ENCODE measurements at regions not wholly inside any gene's neighbourhood (a gene's known extent, or its start where the extent isn't known, plus 50 kb on each side); places are given as distances from the start of the nearest gene placed in this dataset.
"Not testable (repeated sequence)": the region's sequence is repeated elsewhere in the genome, so short reads cannot be mapped to it uniquely, and the experiment has no call there.

DNA sequence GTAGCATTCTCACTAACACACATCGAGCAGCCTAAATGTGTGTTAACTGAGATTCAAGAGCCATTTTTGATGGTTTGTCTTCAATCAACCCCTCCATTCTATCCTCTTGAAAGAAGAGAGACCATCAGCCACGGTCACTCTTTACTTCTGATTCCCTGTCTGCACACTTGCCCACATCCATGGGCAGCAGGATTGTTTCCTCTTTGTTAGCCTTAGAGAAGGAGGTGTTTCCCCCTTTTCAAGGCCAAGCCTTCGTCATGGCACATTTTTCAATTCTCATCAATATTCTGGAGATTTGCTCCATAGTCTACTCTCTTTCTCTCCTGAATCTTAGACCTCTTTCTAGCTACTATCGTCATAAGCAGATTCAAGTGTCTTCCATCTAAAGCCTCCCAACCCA is 522.4 kb upstream of the NAALADL2 start:
- DNase-seq: no peak

DNA sequence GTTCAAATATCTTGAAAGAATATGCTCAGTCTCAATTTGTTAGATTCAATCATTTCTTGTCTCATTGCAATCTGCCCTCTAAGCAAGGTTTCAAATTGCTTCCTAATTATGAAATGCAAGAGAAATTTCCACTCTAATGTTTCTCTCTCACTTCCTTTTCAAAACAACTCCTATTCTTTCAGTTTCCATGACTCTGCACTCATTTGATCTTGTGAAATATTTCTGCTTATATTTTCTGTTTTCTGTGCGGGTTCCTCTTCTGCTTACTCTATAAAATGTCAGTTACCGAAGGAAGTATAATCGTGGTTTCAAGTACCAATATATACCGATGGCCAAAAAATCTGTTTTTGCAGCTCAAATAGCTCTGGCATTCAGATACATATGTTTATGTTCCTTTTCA is 521.9 kb upstream of the NAALADL2 start:
- DNase-seq: no peak

DNA sequence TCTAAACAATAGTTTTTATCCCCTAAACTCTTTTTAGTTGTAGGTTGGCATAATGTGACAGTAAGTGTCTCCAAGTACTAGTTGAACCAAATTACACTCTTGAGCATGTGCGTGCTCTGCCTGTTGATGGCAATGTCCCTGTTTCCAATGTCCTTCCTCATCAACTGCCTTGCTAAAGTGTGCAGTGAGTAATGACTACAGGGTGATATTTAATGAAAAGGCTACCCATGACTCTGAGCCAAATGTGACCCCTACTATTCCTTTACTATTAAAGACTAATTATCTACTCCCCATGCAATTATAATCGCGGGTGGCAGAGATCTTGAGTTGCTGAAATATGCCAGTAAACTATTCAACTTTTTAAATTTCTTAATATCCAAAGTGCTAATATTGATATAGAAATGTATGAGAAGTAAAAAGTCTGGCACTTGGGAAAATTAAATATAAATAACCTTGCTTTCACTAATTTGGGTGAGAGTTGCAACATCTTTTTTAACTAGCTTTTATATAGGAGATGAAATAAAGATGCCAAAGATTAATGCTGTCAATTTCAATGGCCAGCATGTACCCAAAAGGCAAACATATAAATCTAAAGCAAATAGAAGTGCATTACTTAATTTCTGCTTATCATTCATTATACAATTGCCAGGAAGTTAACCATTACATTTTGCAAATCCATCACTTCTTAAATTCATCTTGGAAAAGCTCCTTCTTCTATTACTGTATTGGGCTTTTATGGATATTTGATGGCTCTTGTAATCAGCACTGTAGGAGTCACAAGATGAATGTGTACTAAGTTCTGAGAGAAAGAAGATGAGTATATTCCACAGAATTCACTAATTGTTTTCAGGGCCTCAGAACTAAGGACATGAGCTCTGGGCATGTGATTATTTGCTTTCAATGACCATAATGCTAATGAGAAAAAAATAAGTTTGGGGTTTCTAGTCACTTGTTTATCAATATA is 518.2 kb upstream of the NAALADL2 start:
- DNase-seq: no peak

DNA sequence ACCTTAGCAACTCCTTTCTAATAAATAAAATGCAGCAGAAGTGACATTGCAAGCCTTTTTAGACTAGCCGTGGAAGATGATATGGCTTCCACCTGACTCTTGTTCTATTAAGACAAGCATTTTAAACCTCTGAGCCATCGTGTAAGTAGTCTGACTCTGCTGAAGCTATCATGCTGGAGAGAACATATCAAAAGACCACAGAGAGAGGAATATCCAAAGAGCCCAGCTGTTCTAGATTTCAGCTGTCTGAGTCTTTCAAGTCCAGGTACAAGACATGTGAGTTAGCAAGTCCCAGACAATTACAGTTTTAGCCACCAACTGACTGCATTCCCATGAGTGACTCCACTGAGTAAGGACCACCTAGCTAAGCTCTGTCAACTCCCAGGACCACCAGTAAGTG is 517.0 kb upstream of the NAALADL2 start:
- DNase-seq: no peak

DNA sequence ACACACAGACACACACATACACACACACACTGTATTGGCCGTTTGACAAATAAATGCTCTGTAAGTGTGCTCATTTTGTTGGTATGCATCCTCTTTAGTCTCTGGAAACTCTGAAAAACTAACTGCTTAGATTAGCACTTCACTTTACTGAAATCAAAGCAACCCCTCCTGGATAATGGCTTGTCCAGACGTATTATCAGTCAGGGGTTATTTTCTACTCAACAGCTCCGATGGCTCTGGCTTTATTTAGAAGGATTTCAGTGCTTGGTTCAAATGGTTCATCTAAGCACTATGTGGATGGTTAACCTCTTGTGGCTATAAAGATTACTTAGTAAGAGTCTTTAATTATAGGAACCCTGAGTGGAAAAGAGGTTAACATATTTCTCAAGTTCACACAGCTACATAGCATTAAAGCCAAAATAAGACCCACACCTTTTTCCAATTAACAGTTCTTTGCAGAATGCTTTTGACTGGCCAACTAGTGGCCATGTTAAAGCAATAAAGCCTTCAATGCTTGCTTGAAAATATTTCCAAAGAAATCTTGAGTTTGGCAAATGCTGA is 516.1 kb upstream of the NAALADL2 start:
- no peak for DNase-seq

DNA sequence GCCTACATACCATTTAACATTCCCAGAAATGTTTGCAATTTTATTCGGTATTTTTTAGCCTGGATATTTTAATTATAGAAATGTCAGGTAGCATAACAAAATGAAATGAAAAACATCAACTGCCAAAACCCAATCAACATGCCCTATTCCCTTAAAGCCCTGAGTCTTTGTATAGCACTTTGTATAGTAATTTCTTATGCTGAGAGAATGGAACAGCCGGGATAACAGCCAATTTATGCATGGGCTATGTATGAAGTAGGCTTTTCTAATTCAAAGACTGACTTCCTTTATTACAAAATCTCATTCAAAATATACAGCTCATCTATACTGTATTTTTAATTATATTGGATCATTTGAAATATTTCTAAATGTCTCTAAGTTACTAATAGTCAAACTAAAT is 513.0 kb upstream of the NAALADL2 start:
- DNase-seq: no peak

DNA sequence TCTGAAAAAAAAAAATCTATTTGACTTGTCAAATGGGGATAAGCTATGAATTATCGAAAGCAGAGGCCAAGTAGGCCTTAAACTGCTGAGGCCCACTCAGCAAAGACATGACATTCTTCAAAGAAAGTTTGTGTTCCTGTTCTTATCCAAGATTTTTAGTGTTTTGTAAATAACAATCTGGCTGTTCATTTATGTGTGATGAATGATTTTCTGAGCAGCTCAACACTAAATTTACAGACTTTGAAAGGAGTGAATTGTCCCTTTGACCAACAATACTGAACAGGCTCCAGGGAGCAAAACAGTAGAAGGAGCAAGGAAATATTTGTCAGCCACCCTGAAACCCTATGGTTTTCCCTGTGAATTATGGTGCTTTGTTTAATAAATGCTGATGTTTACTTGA is 512.6 kb upstream of the NAALADL2 start:
- no peak for DNase-seq

DNA sequence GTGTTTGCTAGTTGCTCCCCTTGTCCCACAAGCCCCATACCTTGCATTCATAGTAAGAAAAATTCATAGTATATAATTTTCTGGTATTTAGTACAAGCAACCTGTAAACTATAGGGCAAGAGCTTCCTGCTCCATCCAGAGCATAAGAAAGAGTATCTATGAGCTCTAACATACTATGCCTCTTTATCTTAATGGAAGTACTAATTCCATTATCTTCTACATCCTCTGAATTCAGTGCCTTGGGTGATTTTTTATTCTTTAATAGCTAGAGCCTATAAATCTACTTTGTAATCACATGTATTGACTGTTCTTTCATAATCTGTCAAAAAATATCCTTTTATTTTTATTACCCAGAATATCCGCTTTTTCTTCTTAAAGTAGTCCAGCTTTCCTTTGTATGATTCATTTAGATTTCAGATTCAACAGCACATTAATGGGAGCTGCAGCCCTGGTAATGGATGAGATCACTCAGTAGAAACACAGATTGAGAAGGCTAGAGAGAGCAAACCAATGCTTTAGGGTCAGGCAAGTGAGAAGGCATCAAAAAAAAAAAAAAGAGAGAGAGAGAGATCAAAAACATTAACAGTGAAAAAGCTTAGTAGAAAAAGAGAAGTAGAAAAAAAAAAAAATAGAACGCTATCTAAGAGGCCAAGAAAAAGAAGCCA is 511.5 kb upstream of the NAALADL2 start:
- DNase-seq: no peak

DNA sequence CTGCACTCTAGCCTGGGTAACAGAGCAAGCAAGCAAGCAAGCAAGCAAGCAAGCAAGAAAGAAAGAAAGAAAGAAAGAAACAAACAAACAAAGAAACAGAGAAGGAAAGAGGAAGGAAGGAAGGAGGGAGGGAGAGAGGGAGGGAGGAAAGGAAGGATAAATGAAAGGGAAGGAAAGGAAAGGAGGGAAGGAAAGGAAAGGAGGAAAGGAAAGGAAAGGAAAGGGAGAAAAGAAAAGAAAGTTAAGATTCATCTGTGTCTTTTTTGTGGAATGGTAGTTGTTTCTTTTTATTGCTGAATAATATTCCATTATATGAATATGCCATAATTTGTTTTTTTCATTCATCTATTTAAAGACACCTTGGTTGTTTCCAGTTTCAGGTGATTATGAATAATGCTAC is 506.9 kb upstream of the NAALADL2 start:
- no peak for DNase-seq

DNA sequence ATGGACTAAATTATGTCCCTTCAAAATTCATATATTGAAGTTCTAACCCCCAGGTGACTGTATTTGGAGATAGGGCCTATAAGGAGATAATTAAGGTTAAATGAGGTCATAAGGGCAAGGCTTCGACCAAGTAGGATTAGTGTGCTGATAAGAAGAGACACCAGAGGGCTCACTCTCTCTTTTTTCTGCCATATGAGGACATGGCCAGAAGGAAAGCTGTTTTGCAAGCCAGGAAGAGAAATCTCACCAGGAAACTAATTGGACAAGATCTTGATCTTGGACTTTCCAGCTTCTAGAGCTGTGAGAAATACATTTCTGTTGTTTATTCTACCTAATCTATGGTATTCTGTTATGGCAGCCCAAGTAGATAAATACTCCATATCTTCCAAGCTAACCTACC is 503.6 kb upstream of the NAALADL2 start:
- no peak for DNase-seq

DNA sequence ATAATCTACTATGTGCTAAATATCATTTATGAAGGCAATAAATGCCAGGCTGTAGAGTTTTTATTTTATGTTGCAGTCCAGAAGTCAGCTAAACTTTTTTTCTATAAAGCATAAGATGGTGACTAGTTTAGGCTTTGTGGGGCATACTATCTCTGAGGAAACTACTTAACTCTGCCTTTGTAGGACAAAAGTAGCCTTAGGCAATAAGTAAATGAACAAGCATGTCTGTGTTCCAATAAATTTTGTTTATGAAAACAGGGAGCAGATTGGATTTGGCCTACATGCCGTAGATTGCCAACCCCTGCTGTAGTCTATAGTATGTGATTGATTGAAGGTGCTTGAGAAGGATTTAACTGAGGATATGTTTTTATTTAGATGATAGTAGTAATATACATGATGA is 502.5 kb upstream of the NAALADL2 start:
- DNase-seq: no peak

DNA sequence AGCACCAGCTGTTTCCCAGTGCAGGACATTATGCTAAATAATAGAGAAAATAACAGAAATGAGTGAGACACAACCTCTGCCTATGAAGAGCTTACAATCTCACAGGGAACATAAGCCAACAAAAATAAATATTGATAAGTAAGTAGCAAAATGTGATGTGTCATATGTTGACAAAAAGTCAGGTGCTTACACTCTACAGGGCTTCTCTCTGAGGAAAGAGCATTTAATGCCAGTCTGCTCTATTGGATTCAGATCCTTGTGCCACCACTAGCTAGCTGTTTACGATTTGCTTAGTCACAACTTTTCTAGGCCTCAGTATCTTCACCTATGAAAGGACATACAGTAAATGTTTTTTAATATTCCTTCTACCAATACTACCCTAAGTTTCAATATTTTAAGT is 500.9 kb upstream of the NAALADL2 start:
- no peak for DNase-seq

DNA sequence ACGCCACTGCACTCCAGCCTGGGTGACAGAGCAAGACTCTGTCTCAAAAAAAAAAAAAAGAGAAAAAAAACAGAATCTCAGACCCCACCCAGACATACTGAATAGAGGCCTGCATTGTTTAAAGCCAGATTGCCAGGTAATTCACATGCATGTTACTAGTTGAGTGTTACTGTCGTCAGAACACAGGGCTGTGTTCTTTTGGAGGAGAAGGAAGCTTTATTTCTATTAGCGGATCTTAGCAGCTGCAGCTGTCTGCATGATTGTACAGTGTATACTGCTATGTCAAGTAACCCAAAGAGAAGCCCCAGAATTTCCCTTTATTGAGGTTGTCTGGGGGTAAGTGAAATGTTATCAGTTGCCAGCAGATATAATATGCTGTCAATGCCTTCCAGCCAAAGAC is 496.6 kb upstream of the NAALADL2 start:
- DNase-seq: no peak

DNA sequence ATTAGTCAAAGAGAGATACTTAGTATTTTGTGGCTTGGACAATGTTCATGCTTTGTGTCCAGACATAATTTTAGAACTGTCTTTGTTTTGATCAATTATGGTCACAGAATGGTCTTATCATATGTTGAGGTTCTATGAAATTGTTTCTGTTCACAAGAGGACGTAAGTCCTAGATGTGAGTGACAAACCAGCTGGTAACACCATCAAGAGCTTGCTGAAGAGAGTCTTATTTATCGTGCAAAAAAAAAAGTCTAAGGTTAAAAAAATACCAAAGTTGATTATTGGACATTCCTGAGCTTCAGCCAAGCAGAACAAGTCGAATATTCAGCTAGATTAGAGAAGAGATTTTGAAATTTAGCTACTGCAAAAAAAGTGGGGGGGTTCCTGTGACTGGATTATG is 495.9 kb upstream of the NAALADL2 start:
- no peak for DNase-seq

DNA sequence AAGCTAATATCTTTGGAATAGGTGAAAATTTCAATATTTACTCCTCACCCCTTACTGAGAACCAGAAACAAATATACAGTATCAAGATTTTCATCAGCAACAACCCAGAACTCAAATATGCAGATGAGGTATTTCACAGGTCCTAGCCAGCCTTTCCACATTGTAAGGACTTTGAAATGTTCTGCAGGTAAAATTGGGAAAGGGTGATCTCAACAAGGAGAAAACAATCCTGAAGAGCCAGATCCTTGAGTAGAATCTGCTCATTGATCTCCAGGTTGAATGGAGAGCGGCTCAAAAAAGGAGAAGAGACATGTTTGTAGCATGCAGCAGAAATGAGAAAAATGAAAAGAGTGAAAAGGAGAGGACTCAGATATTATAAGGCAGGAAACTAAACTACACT is 493.3 kb upstream of the NAALADL2 start:
- no peak for DNase-seq

DNA sequence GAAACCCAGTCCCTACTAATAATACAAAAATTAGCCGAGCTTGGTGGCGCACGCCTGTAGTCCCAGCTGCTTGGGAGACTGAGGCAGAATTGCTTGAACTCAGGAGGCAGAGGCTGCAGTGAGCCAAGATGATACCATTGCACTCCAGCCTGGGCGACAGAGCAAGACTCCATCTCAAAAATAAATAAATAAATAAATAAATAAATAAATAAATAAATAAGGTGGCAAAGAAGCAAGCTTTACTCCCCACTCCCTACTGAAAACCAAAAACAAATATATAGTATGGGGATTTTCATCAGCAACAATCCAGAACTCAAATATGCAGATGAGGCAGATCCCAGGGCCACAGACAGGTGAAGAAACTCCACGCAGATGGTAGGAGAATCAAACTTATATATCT is 492.2 kb upstream of the NAALADL2 start:
- DNase-seq: not testable (repeated sequence)

DNA sequence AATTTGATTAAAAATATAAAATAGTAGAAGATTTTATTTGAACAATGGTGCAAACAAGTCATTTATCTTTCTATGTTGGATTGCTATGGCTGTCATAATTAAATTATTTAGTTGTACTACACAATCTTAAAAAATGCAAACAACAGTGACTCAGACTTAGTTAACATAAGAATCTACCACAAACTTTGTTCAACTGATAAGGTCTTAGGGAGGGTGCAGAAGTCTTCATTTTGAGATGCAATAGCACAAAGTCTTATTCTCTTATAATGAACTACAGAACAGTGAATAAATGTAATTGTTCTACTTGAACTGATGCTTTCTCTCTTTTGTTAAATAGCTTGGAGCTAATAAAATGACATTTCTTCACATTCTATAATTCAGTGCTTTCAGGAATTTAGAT is 482.8 kb upstream of the NAALADL2 start:
- DNase-seq: no peak

DNA sequence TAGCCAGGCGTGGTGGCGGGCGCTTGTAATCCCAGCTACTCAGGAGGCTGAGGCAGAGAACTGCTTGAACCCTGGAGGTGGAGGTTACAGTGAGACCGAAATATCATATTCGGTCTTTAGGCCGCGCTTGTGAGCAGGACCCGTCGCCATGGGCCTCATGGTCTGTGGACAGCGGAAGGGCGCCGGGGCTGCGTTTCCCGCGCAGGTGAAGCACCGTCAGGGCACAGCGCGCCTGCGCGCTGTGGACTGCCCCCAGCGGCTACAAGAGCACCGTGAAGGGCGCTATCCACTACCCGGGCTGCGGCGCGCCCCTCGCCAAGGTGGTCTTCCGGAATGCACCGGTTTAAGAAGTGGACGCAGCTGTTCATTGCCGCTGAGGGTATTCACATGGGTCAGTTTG is 482.0 kb upstream of the NAALADL2 start:
- DNase-seq: no peak

DNA sequence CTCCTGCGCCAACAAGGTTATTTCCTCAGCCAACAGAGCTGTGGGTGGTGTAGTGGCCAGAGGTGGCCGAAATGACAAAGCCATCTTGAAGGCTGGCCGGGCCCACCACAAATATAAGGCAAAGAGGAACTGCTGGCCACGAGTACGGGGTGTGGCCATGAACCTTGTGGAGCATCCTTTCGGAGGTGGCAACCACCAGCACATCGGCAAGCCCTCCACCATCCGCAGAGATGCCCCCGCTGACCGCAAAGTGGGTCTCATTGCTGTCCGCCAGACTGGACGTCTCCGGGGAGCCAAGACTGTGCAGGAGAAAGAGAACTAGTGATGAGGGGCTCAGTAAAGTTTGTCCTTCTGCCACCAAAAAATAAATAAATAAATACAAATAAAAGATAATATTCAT is 481.4 kb upstream of the NAALADL2 start:
- no peak for DNase-seq

DNA sequence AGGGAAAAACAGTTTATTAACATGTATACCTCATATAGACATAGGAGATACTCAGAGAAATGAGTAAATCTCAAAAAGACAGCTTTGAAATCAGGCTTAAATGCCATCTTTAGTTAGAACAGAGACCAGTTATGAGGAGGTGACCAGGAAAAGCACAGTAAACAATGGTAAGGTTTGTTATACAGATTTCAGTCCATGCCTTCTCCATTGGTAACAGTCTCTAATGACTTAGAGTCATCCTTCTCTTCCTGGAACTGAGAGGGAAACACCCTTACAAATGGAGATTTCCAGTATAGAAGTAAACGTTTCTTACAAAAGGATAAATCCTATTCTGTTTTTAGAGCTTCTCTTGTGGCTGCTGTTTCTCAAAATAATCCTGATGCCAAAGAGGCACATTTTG is 476.3 kb upstream of the NAALADL2 start:
- no peak for DNase-seq

DNA sequence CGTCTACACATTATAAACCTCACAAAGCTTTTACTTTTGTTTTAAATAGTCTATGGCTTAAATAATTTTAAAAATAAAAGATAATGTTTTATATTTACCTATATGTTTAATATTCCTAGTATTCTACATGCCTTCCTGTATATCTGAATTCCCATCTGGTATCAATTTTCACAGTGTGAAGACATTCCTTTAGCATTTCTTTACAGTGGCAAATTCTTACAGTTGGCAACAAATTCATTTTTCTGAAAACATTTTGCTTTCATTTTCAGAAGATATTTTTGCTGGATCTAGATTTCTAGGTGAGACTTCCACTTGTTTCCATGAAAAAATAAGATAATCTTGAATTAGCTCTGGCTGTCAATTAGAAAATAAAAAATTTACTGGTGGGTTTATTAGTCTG is 471.4 kb upstream of the NAALADL2 start:
- no peak for DNase-seq

DNA sequence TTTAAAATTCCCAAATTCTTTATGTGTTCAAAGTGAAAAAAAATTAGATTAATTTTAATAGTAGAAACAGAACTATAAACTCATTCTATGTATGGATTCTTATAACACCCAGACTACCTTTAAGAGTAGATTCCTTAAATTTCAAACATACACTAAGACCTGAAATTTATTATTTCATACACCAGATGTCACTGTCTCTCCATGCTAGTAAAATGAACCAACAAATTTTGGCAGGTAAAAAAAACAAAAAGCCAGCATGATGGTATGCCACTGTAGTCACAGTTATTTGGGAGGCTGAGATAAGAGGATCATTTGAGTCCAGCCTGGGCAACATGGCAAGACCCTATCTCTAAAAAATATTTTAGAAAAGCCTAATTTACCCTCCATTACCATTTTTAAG is 461.3 kb upstream of the NAALADL2 start:
- no peak for DNase-seq

DNA sequence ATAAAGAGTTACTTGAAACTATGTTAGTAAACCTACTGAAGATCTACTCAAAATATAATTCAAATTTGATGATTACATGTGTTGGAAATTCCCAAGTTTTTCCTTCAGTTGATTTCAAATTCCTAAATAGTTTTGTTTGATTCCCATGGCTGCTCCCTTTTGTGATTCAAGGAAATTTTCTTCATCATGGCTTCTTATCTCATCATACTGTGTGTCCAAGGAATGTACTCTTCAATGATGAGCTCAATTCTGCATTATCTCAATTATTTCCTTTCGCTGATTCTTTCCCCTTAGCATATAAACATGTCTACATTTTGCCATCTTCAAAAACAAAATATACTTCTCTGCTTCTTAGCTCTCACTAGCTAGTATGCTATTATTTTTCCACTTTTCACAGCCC is 460.4 kb upstream of the NAALADL2 start:
- no peak for DNase-seq

DNA sequence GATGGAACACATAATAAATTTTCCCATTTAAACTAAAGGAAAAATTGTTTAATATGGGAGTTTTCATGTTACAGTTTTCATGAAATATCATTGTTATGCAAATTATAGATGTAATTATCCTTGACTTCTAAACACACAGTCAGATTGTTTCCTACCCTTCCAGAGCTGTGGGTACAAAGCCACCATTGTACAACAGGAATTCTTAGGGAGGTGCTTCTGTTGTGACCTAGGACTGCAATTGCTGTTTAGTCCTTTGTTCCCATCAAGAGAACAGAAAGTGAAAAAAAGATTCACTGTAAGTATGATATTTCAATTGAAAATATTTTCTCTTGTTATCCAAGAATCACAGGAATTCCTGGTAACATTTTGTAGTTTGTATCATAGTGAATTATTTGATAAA is 455.3 kb upstream of the NAALADL2 start:
- no peak for DNase-seq

Data from activated CD4-positive, alpha-beta T cell treated with anti-CD3 and anti-CD28 coated beads, Interleukin-2, amount 50 U/mL, for 16 hours (primary cell).